Fibroblast of lung (primary cell): ENCODE measurements at regions not wholly inside any gene's neighbourhood (a gene's known extent, or its start where the extent isn't known, plus 50 kb on each side); places are given as distances from the start of the nearest gene placed in this dataset.
A peak's percentile ranks its signal among the peaks of the same experiment; 100 is the strongest.

Experiments
- DNase-seq, 2 donors: peaks; one replicate each; pipeline versions ENCODE4 v3.0.0 to v3.0.0-alpha.2; 2010; ENCODE audit warnings: low read depth in 2 of 2
- H2AFZ ChIP-seq: 2 replicates; pipeline ENCODE4 v1.5.1; 2012; ENCODE audit warnings: low read length, control low read depth, inconsistent platforms
- H3K27ac ChIP-seq: 2 replicates; pipeline ENCODE4 v1.5.1; 2011; ENCODE audit warnings: low read length, control low read depth; ENCODE audit not compliant: insufficient read depth
- H3K27me3 ChIP-seq: 2 replicates; pipeline ENCODE4 v1.5.1; 2011; ENCODE audit warnings: mild to moderate bottlenecking, low read length; ENCODE audit not compliant: control insufficient read depth, insufficient read depth
- H3K36me3 ChIP-seq: 2 replicates; pipeline ENCODE4 v1.5.1; 2011; ENCODE audit warnings: low read length; ENCODE audit not compliant: control insufficient read depth, insufficient read depth
- H3K4me1 ChIP-seq: 2 replicates; pipeline ENCODE4 v1.5.1; 2011; ENCODE audit warnings: low read length; ENCODE audit not compliant: control insufficient read depth, insufficient read depth; ENCODE audit errors: extremely low read depth
- H3K4me2 ChIP-seq: 2 replicates; pipeline ENCODE4 v1.5.1; 2011; ENCODE audit warnings: low read length, control low read depth; ENCODE audit not compliant: insufficient read depth; ENCODE audit errors: extremely low read depth
- H3K4me3 ChIP-seq, 4 experiments: fragments of 200-600 bp in 1 of 4; sonication (generic) in 1 of 4; replicated peaks in 1 of 4; 2 replicates each; pipeline ENCODE4 v1.5.1; 2011 to 2016; ENCODE audit warnings: low read length in 4 of 4, low read depth in 3 of 4, mild to moderate bottlenecking in 3 of 4, control low read depth in 2 of 4, inconsistent platforms in 1 of 4, mixed read lengths in 1 of 4; ENCODE audit not compliant: insufficient read depth in 1 of 4; ENCODE audit errors: control extremely low read depth in 1 of 4
- H3K79me2 ChIP-seq: 2 replicates; pipeline ENCODE4 v1.5.1; 2012; ENCODE audit warnings: mild to moderate bottlenecking, low read length, inconsistent platforms; ENCODE audit not compliant: control insufficient read depth, insufficient read depth
- H3K9ac ChIP-seq: 2 replicates; pipeline ENCODE4 v1.5.1; 2011; ENCODE audit warnings: mild to moderate bottlenecking, low read length, control low read depth; ENCODE audit not compliant: insufficient read depth
- H3K9me3 ChIP-seq: 2 replicates; pipeline ENCODE4 v1.5.1; 2012; ENCODE audit warnings: low read depth, low read length; ENCODE audit not compliant: control insufficient read depth, insufficient read depth
- H4K20me1 ChIP-seq: 2 replicates; pipeline ENCODE4 v1.5.1; 2011; ENCODE audit warnings: low read length; ENCODE audit not compliant: control insufficient read depth, insufficient read depth; ENCODE audit errors: extremely low read depth
- CTCF ChIP-seq, 2 donors: IDR thresholded peaks in 1 of 2; conservative IDR thresholded peaks in 1 of 2; 1 replicate in 1 of 2; 2 replicates in 1 of 2; pipeline ENCODE4 v1.5.1; 2011 to 2012; ENCODE audit warnings: low read length in 2 of 2, control low read depth in 1 of 2, inconsistent platforms in 1 of 2, low read depth in 1 of 2, mild to moderate bottlenecking in 1 of 2
- EZH2 ChIP-seq: IDR thresholded peaks from 2 replicates; pipeline ENCODE4 v1.5.1; 2012; ENCODE audit warnings: low read length, control low read depth, mild to moderate bottlenecking; ENCODE audit errors: missing control alignments

GRCh38 chr13:73171271-73171682 is 112.5 kb downstream of the KLF5 start:
- no peaks in the 10 kb centered on the region for H3K36me3 ChIP-seq
- no peaks in the 10 kb centered on the region for H4K20me1 ChIP-seq
- no peak overlapping the region for H3K4me3 ChIP-seq
- no peaks in the 10 kb centered on the region for H3K4me1 ChIP-seq
- no peaks in the 10 kb centered on the region for H3K79me2 ChIP-seq
- H2AFZ ChIP-seq, result no peak overlapping the region
- H3K4me2 ChIP-seq, result no peak overlapping the region
- H3K9ac ChIP-seq, result no peak overlapping the region
- no peaks in the 10 kb centered on the region for H3K27me3 ChIP-seq
- no peak overlapping the region for H3K27ac ChIP-seq
- no peaks in the 10 kb centered on the region for H3K9me3 ChIP-seq
- TF ChIP-seq EZH2, result no peak
- TF ChIP-seq CTCF (conservative IDR thresholded peaks at IDR 0.05 in 1 of 2, IDR thresholded peaks at IDR 0.05 in 1 of 2; ENCODE audit: low read depth in 1 of 2, low read length in 2 of 2), result no peak
- no peak for DNase-seq

- Histone ChIP-seq H3K4me3 (no peak overlapping the region), H3K27me3 (no peaks in the 10 kb centered on the region), H3K4me1 (no peaks in the 10 kb centered on the region), H3K9me3 (no peaks in the 10 kb centered on the region), H3K79me2 (no peaks in the 10 kb centered on the region), H4K20me1 (no peaks in the 10 kb centered on the region), H2AFZ (no peak overlapping the region), H3K9ac (no peak overlapping the region), H3K4me2 (no peak overlapping the region), H3K36me3 (no peaks in the 10 kb centered on the region), H3K27ac (no peak overlapping the region)
- no peak for TF ChIP-seq CTCF (conservative IDR thresholded peaks at IDR 0.05 in 1 of 2, IDR thresholded peaks at IDR 0.05 in 1 of 2; ENCODE audit: low read depth in 1 of 2, low read length in 2 of 2)
- peak in 1 of 2 donors; percentile 13 for DNase-seq
Observed at GRCh38 chr13:73169971-73170370, 111.2 kb downstream of the KLF5 start.

- no peak overlapping the region for H3K4me3 ChIP-seq
- H3K36me3 ChIP-seq, result no peaks in the 10 kb centered on the region
- H4K20me1 ChIP-seq, result no peaks in the 10 kb centered on the region
- H2AFZ ChIP-seq, result no peak overlapping the region
- no peak overlapping the region for H3K4me2 ChIP-seq
- DNase-seq, result peak in 1 of 2 donors; percentile 86
- no peak overlapping the region for H3K27ac ChIP-seq
- no peaks in the 10 kb centered on the region for H3K9me3 ChIP-seq
- H3K9ac ChIP-seq, result no peak overlapping the region
- H3K4me1 ChIP-seq, result no peaks in the 10 kb centered on the region
- no peaks in the 10 kb centered on the region for H3K27me3 ChIP-seq
- TF ChIP-seq EZH2 (no peak), CTCF (conservative IDR thresholded peaks at IDR 0.05 in 1 of 2, IDR thresholded peaks at IDR 0.05 in 1 of 2; ENCODE audit: low read depth in 1 of 2, low read length in 2 of 2) (no peak)
- no peaks in the 10 kb centered on the region for H3K79me2 ChIP-seq
Observed at GRCh38 chr13:73168953-73169401, 110.2 kb downstream of the KLF5 start.
